BE2C (cell line): ENCODE measurements at regions not wholly inside any gene's neighbourhood (a gene's known extent, or its start where the extent isn't known, plus 50 kb on each side); places are given as distances from the start of the nearest gene placed in this dataset.

Source experiments
- DNase-seq: peaks from one replicate; pipeline ENCODE4 v3.0.0-alpha.2; 2020
- H3K27me3 ChIP-seq: fragments of 250-450 bp; sonication (Bioruptor Pico); 2 replicates; pipeline ENCODE4 v1.5.1; 2020; ENCODE audit warnings: mild to moderate bottlenecking
- H3K36me3 ChIP-seq: fragments of 250-450 bp; sonication (Bioruptor Pico); 2 replicates; pipeline ENCODE4 v1.5.1; 2020; ENCODE audit warnings: mild to moderate bottlenecking
- H3K4me1 ChIP-seq: fragments of 250-450 bp; sonication (Bioruptor Pico); 2 replicates; pipeline ENCODE4 v1.5.1; 2020
- H3K4me3 ChIP-seq: 2 replicates; pipeline ENCODE4 v1.5.1; 2011; ENCODE audit warnings: low read depth, low read length
- H3K9me3 ChIP-seq: fragments of 250-450 bp; sonication (Bioruptor Pico); 2 replicates; pipeline ENCODE4 v1.5.1; 2020
- TF ChIP-seq, protein P1 (sequence below): IDR thresholded peaks from 2 replicates; pipeline ENCODE4 v1.5.1; 2012; ENCODE audit warnings: mild to moderate bottlenecking, low read depth, low read length

DNA sequence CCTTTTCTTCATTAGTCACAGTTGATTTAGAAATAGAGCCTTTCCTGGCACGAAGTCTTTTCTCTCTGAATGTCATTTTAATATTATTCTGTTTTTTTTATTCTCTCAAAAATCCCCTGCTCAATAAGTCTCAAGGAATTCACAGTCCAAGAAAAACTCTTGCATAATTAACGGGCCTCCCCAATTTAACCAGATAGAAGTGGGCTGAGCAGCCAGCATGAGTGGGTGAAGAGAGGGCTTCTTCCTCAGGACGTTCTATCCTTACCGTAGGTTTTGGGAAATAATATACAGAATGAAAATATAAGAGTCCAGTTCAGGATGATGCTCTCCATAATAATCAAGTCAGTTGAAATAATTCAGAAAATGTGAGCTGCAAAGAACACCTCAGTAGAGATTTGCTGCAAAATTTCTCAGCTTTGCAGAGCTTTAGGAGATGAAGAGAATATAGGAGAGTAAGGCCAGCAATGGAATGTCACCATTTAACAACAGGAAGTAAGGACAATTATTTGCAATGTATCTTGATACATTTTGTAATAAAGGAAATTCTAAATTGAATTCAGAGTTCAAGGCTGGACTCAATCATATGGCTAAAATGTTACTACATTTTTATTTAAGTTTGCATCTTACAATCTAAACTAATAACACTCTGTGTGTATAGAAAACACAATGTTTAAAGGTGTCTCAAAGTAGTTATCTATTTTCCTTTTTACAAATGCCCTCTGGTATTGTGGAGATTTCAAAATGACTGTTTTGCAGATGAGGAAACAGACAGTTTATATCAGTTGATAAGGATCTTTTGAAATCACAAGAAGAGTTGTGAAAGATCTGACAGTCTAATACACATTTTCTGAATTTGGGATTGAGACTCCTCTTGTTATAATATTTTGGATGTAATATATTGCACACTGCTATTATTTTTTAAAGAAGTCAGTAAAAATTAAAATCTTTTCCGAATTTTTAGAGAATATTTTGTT, 1724.1 kb upstream of the SEL1L start:
- H3K4me3 ChIP-seq, result no peak overlapping the region
- no peaks in the 10 kb centered on the region for H3K9me3 ChIP-seq
- no peaks in the 10 kb centered on the region for H3K4me1 ChIP-seq
- DNase-seq, result no peak
- TF ChIP-seq, protein P1, sequence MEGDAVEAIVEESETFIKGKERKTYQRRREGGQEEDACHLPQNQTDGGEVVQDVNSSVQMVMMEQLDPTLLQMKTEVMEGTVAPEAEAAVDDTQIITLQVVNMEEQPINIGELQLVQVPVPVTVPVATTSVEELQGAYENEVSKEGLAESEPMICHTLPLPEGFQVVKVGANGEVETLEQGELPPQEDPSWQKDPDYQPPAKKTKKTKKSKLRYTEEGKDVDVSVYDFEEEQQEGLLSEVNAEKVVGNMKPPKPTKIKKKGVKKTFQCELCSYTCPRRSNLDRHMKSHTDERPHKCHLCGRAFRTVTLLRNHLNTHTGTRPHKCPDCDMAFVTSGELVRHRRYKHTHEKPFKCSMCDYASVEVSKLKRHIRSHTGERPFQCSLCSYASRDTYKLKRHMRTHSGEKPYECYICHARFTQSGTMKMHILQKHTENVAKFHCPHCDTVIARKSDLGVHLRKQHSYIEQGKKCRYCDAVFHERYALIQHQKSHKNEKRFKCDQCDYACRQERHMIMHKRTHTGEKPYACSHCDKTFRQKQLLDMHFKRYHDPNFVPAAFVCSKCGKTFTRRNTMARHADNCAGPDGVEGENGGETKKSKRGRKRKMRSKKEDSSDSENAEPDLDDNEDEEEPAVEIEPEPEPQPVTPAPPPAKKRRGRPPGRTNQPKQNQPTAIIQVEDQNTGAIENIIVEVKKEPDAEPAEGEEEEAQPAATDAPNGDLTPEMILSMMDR, result no peak
- no peaks in the 10 kb centered on the region for H3K36me3 ChIP-seq
- H3K27me3 ChIP-seq, result no peaks in the 10 kb centered on the region

DNA sequence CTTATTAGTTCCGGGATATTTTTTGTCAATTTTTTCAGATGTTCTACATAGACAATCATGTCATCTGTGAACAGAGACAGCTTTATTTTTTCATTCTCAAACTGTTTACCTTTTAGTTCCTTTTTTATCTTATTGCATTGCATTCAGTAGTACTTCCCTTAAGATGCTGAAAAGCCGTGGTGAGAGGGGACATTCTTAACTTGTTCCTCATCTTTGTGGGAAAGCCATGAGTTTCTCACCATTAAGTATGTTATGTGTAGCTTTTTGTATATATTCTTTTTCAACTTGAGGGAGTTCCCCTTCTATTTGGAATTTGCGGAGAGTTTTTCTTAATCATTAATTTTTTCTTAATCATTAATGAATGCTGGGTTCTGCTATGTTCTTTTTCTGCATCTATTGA, 1727.1 kb upstream of the SEL1L start:
- Histone ChIP-seq H3K4me3 (no peak overlapping the region), H3K27me3 (no peaks in the 10 kb centered on the region), H3K4me1 (no peaks in the 10 kb centered on the region), H3K9me3 (no peaks in the 10 kb centered on the region), H3K36me3 (no peaks in the 10 kb centered on the region)
- no peak for DNase-seq
- TF ChIP-seq, protein P1, result no peak

DNA sequence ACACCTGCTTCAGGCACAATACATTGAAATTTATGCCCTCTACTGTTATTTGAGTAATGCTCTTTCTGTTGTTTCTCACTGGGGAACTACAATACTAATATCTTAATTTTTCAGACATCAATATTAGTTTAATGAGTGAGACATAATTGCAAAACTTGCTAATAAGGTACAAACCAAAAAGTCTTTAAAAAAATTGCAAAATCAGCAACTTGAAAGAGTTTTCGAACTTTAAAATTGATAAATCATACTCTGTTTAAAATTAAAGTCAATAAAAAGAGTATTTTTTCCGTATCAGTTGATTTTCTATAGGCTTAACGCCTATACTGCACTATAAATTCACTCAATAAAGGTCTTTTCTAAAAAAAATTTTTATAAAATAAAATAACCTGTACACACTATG, 1735.9 kb upstream of the SEL1L start:
- no peak overlapping the region for H3K4me3 ChIP-seq
- H3K36me3 ChIP-seq, result no peaks in the 10 kb centered on the region
- no peaks in the 10 kb centered on the region for H3K4me1 ChIP-seq
- H3K9me3 ChIP-seq, result no peaks in the 10 kb centered on the region
- TF ChIP-seq, protein P1, result no peak
- no peak for DNase-seq
- H3K27me3 ChIP-seq, result no peaks in the 10 kb centered on the region

DNA sequence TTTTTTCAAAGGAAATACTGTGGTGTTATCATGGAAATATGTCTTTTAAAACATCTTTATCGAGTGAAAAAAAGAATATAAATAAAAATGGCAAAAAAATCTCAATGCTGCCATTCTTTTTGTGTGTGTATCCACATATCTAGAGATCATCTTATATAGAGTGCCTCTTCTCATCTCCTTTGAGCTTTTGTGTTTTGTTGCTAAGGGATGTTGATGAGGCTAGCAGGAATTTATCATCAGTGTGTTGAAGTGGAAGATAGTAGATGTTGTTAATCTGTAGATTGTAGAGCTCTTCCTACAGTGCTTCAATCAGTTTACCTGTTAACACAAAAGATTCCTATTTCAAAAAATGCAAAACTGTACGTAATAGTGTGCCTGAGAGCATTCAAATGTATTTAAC, 1738.0 kb upstream of the SEL1L start:
- Histone ChIP-seq H3K4me1 (no peaks in the 10 kb centered on the region), H3K4me3 (no peak overlapping the region), H3K36me3 (no peaks in the 10 kb centered on the region), H3K27me3 (no peaks in the 10 kb centered on the region), H3K9me3 (no peaks in the 10 kb centered on the region)
- TF ChIP-seq, protein P1, result no peak
- no peak for DNase-seq

DNA sequence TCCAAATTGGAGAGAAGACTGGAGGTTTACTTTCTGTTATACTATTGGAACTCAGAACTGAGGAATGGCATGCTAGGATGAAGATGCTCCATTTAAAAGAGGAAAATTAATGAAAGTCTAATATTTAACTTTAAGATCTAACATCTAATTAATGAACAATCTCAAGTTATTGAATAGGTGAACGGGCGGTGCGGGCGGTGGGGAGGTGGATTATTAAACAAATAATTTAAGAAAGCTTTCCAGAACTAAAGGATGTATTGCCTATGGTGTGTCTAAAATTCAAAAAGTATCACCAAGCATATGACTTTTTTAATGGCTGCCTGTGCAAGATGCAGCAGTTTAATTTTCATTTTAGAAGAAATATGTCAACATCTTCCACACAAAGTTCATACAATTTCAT, 1747.1 kb upstream of the SEL1L start:
- Histone ChIP-seq H3K9me3 (no peaks in the 10 kb centered on the region), H3K4me1 (no peaks in the 10 kb centered on the region), H3K36me3 (no peaks in the 10 kb centered on the region), H3K27me3 (no peaks in the 10 kb centered on the region), H3K4me3 (no peak overlapping the region)
- DNase-seq, result no peak
- TF ChIP-seq, protein P1, result no peak

DNA sequence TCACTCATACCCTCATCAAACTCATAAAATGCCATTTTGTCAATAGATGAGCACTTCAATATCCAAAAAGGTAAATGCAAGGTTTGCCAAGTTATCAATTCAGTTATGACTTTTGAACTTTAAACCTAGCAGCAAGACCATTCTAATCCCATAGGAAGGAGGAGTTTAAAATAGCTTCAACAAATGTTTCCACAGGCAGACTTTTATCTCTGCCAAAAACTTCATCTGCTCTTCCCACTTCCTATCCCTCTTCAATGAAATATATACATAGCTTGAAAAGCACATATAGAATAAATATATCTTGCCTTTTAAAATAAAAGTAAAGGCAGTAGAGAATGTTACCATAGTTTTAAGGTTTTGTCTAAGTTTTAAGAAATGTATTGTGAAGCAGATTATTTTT, 1749.1 kb upstream of the SEL1L start:
- H3K4me3 ChIP-seq, result no peak overlapping the region

More for the DNA sequence above, 1749.1 kb upstream of the SEL1L start:
- Histone ChIP-seq H3K4me1 (no peaks in the 10 kb centered on the region), H3K9me3 (no peaks in the 10 kb centered on the region), H3K36me3 (no peaks in the 10 kb centered on the region), H3K27me3 (no peaks in the 10 kb centered on the region)
- DNase-seq, result no peak
- TF ChIP-seq, protein P1, result no peak
